Activated naive CD4-positive, alpha-beta T cell (primary cell): ENCODE measurements at regions not wholly inside any gene's neighbourhood (a gene's known extent, or its start where the extent isn't known, plus 50 kb on each side); places are given as distances from the start of the nearest gene placed in this dataset.
"Not testable (repeated sequence)": the region's sequence is repeated elsewhere in the genome, so short reads cannot be mapped to it uniquely, and the experiment has no call there.

ENCODE experiments used
- DNase-seq, 4 experiments: peaks; one replicate each; lab custom pipeline; 2025; lab: John Stamatoyannopoulos, UW

DNA sequence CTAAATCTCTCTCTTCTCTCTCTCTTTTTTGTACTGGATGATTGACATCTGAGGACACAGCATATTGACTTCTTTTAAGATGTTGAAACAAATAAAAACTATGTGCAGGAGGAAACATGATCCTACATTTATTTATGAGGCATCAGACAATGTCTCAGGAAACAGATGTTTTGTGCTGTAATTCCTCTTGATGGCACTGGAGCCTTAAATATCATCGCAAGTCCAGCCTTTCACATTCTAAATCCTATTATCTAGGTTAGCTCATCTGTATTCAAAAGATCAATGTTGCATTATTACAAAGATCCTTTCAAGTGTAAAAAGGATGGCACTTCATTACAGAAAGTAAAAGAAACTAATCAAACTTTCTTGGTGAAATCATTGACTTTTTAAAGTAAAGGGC, 63.9 kb downstream of the MAT2B start:
- DNase-seq, result no peak

- no peak for DNase-seq
Measured at GRCh38 chr5:163571744-163572143, 66.3 kb downstream of the MAT2B start.

GRCh38 chr5:163574472-163575440, 69.3 kb downstream of the MAT2B start:
- no peak for DNase-seq

DNA sequence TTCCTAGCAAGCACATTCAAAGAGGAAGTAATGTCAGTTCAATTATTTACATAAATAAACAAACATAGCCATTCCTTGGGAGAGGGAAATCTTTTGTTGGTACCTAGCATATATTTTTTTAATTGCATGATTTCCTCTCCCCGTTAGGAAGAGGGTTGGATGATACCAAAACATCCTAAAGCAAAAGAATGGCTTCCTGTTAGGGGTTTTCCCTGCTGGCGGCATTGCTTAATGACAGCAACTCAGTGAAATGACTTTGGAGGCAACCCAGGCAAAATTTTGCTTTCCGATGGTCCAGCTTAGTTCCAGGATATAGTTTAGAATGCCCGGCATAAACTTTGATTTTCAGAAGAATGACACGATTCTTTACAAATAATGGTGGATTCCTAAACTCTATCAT, 73.2 kb downstream of the MAT2B start:
- DNase-seq, result no peak

DNA sequence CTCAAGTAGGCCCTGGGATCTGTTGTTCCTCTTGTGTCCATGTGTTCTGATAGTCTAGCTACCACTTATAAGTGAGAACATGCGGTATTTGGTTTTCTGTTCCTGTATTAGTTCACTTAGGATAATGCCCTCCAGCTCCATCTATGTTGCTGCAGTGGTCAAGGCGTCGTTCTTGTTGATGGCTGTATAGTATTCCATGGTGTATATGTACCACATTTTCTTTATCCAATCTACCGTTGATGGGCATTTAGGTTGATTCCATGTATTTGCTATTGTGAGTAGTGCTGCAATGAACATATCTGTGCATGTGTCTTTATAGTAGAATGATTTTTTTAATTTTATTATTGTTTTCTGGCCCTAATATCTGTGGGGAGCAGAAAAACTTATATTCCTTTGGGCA, 74.3 kb downstream of the MAT2B start:
- no peak for DNase-seq

GRCh38 chr5:163580516-163580915, 75.1 kb downstream of the MAT2B start:
- DNase-seq, result no peak

- not testable (repeated sequence) for DNase-seq
Measured at GRCh38 chr5:163583491-163584153, 78.2 kb downstream of the MAT2B start.

GRCh38 chr5:163585206-163585605, 79.8 kb downstream of the MAT2B start:
- no peak for DNase-seq

DNA sequence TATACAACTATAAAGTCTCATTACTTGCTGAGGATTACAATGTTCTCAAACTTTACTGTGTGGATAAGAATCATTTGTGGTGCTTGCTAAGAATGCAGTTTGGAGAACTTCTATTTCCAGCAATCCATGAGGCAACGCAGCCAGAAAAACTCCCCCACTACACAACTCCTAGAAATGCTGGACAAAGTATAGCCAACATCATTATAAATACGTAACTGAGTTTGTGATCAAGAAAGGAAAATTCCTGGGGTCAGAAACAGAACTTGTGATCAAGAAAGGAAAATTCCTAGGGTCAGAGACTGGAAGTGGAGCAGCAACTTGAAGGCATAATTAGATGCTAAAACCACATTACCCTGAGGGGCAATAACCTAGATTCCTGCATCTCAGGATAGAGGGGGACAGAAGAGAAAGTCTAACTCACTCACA, 81.1 kb downstream of the MAT2B start:
- DNase-seq, result no peak

GRCh38 chr5:163594951-163595350, 89.5 kb downstream of the MAT2B start:
- DNase-seq, result no peak

GRCh38 chr5:163595932-163596607, 90.7 kb downstream of the MAT2B start:
- DNase-seq, result no peak

DNA sequence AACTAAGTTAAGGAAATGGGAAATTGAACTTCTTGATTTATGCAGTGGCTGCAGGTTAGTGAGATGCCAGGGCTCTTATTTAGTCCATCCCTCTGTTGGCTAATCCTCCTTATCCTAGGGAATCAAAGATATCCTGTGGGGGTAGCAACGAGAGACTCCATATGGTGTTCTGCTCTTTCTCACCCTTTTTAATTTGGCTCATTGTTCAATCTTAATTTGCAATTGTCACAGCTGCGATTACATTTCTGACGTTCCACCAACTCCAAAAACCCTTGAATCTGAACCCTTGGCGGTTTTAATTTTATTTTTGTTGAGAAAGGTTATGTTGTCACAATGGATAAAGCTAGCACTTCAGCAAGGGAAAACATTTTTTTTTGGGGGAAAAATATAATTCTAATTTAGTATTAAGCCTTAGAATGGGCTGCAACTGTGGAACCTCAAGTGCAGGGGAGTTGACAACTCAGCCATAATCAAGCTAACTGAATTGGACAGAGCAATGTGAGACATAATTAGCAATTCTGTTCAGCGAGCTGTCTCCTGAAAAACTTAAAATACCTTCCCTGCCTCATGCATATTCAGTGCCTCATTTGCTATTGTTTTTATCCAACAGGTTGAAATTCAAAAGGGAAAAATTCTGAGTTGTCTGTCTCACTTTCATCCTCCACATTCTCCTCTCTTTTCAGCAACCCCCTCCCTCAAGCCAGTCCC, 91.3 kb downstream of the MAT2B start:
- DNase-seq, result no peak

DNA sequence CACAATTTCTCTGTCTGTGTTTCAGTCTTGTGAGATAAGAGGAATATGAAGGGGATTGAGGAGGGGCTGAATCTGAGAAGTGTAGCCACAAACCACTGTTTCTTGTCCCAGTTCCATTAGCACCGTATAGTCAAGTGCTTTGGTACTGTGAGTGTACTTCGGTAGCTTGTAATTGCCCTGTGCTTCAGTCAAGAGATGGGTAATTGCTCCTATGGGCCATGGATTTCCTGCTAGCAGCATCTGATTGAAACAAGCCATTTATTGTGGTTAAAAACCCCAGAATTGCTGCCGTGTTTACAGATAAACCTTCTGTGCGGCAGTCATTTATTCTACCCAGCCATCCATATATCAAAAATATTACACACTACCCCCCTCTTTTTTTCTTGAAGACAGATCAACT, 98.6 kb downstream of the MAT2B start:
- DNase-seq, result no peak

DNA sequence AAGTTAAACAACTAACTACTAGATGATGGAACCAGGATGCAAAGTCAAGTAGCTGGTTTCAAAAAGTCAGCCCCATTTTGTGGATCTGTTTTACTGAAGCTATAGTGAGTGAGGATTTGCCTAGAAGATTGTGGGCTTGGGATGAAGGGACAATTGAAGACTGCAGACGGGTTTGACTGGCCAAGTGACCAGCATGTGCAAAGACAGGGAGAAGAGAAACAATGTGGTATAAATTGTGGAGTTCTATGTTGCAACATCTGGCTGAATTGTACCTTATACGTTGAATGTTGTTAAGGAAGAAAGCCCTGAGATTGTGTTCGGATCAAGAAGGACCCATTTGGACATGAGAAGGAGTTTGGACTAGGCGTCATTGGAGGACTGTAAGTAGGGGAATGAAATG, 101.8 kb downstream of the MAT2B start:
- DNase-seq, result no peak

- no peak for DNase-seq
Measured at GRCh38 chr5:163608621-163609020, 103.2 kb downstream of the MAT2B start.

GRCh38 chr5:163609910-163610309, 104.5 kb downstream of the MAT2B start:
- DNase-seq, result no peak

- DNase-seq, result no peak
Measured at GRCh38 chr5:163612358-163613149, 107.1 kb downstream of the MAT2B start.

DNA sequence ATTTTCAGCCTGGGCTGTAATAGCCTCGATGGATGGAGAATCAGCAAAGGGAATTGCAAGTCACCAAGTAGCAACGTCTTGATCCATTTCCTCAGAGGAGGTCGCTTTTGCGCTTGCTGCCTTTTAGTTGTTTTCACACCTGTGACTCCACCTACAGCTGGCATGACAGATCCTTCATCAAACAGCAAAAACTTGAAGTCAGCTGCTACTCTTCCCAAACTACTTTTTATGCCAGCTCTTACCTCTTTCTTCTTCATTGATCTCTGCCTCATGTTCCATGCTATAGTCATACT, 107.7 kb downstream of the MAT2B start:
- DNase-seq, result no peak

DNA sequence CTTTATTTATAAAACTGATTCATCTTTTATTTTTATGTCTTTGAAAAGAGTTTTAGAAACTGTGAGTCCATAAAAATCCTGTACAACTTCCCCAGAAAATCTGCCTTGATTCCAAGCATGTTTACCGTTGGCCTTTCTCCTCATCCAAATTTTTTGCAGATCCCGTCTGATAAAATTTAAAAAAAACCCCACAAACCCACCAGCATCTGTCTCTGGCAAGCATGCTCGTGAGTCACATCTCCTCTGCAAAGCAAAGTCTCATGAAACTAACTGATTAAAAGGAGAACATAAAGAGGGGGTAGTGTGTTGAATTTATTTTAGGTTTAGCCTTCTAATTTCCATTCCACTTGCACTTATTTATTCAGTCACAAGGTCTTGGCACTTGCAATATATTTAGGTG, 109.4 kb downstream of the MAT2B start:
- DNase-seq, result no peak

DNA sequence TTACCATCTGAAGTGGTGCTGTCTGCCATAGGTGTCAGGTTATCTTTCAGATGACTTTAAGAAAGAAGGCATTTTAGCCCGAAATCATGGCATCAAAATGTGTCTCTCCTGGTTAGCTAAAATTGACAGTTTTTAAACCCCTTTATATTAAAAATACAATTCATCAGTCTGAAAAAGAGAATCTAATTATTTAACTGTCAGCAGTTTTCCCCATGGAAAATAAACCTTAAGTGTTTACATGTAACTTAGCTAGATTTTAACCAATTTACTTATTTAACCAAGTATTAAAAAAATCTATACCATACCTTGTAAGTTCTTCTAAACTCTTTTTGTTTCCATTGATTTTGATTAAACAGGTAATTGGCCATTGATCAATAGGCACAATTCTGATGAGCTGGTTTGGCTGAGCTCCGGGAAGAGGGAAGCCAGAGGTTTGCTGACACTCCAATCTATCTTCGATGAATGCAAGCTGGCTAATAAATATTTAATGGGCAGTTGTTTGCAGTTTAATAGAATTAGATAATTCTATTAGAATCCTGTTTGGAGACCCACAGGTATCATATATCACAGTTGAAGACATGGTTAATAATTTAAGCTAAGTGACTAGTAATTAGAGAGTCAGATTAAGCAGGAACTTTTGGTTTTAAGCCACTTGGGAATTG, 114.0 kb downstream of the MAT2B start:
- no peak for DNase-seq

- no peak for DNase-seq
Measured at GRCh38 chr5:163619951-163620350, 114.5 kb downstream of the MAT2B start.
